H1 (cell line): ENCODE measurements at regions not wholly inside any gene's neighbourhood (a gene's known extent, or its start where the extent isn't known, plus 50 kb on each side); places are given as distances from the start of the nearest gene placed in this dataset.
"Not testable (repeated sequence)": the region's sequence is repeated elsewhere in the genome, so short reads cannot be mapped to it uniquely, and the experiment has no call there.

ENCODE experiments used
- CTCF ChIA-PET: fragments of 300-600 bp; sonication (Branson Sonifier 250); formaldehyde crosslinking; loops from one replicate; lab custom pipeline; 2021; ENCODE audit not compliant: partially characterized antibody; lab: Charles Lee
- POLR2A ChIA-PET: fragments of 300-600 bp; sonication (Branson Sonifier 250); formaldehyde crosslinking; loops from one replicate; lab custom pipeline; 2021; ENCODE audit warnings: inconsistent platforms; ENCODE audit not compliant: partially characterized antibody; lab: Charles Lee
- DNase-seq, 2 experiments: peaks; one replicate each; pipeline versions ENCODE4 v3.0.0 to v3.0.0-alpha.2; 2010 to 2022; ENCODE audit warnings: low spot score in 2 of 2, low read depth in 1 of 2, mixed read lengths in 1 of 2
- FAIRE-seq: peaks from 2 replicates; lab custom pipeline; 2011; peaks lifted over from hg19 to GRCh38; lab: Jason Lieb, UNC
- H2AFZ ChIP-seq: 2 replicates; pipeline ENCODE4 v1.8.1; 2012; ENCODE audit warnings: low read length, inconsistent platforms
- H2AK5ac ChIP-seq: 2 replicates; pipeline ENCODE4 v1.6.1; 2013; ENCODE audit warnings: low read depth, low read length
- H2BK120ac ChIP-seq: replicated peaks from 2 replicates; pipeline ENCODE3; 2013; ENCODE audit warnings: low read depth, low read length, inconsistent platforms
- H2BK12ac ChIP-seq: 2 replicates; pipeline ENCODE4 v1.6.1; 2013; ENCODE audit warnings: low read depth, low read length
- H2BK15ac ChIP-seq: 2 replicates; pipeline ENCODE4 v1.6.1; 2013; ENCODE audit warnings: low read length
- H2BK20ac ChIP-seq: 2 replicates; pipeline ENCODE4 v1.6.1; 2013; ENCODE audit warnings: low read length
- H2BK5ac ChIP-seq: 2 replicates; pipeline ENCODE4 v1.6.1; 2013; ENCODE audit warnings: low read depth, low read length
- H3K14ac ChIP-seq: 2 replicates; pipeline ENCODE4 v1.6.1; 2013; ENCODE audit warnings: inconsistent platforms; ENCODE audit not compliant: insufficient read length
- H3K18ac ChIP-seq: 2 replicates; pipeline ENCODE4 v1.6.1; 2013; ENCODE audit warnings: low read length; ENCODE audit errors: extremely low read depth
- H3K23ac ChIP-seq: 2 replicates; pipeline ENCODE4 v1.6.1; 2013; ENCODE audit warnings: inconsistent platforms; ENCODE audit not compliant: insufficient read length
- H3K23me2 ChIP-seq: 2 replicates; pipeline ENCODE4 v1.6.1; 2013; ENCODE audit warnings: low read depth, low read length
- H3K27ac ChIP-seq: 2 replicates; pipeline ENCODE4 v1.6.1; 2011; ENCODE audit warnings: low read depth, low read length, inconsistent platforms
- H3K27me3 ChIP-seq, 4 experiments: replicated peaks in 1 of 4; 1 replicate in 1 of 4; 2 replicates in 3 of 4; pipeline versions ENCODE4 v1.6.1 to v1.8.1; 2011 to 2013; ENCODE audit warnings: low read length in 3 of 4, mild to moderate bottlenecking in 3 of 4, inconsistent platforms in 2 of 4, mixed read lengths in 2 of 4, moderate library complexity in 1 of 4; ENCODE audit not compliant: control insufficient read depth in 3 of 4, insufficient read depth in 3 of 4; ENCODE audit errors: extremely low read depth in 1 of 4
- H3K36me3 ChIP-seq, 4 experiments: 2 replicates each; pipeline versions ENCODE4 v1.6.1 to v1.8.1; 2011 to 2013; ENCODE audit warnings: mild to moderate bottlenecking in 4 of 4, low read length in 3 of 4, moderate library complexity in 2 of 4, control low read depth in 1 of 4, inconsistent platforms in 1 of 4; ENCODE audit not compliant: insufficient read depth in 4 of 4, control insufficient read depth in 2 of 4
- H3K4ac ChIP-seq: replicated peaks from 2 replicates; pipeline ENCODE3; 2013; ENCODE audit warnings: low read length, low read depth, mixed read lengths, inconsistent platforms; ENCODE audit not compliant: insufficient read length
- H3K4me1 ChIP-seq, 4 experiments: replicated peaks in 1 of 4; 1 replicate in 1 of 4; 2 replicates in 3 of 4; pipeline versions ENCODE4 v1.6.1 to v1.8.1; 2011 to 2013; ENCODE audit warnings: low read length in 3 of 4, inconsistent platforms in 2 of 4, mixed read lengths in 1 of 4; ENCODE audit not compliant: insufficient read depth in 4 of 4, control insufficient read depth in 3 of 4
- H3K4me2 ChIP-seq, 2 experiments: 2 replicates each; pipeline versions ENCODE4 v1.6.1 to v1.8.1; 2011 to 2013; ENCODE audit warnings: low read depth in 2 of 2, low read length in 2 of 2, control low read depth in 1 of 2, inconsistent platforms in 1 of 2, mild to moderate bottlenecking in 1 of 2; ENCODE audit not compliant: insufficient read depth in 1 of 2
- H3K4me3 ChIP-seq, 4 experiments: fragments of 200-600, 300-600 bp in 1 of 4; sonication (generic), shearing (Covaris generic), sonication (Bioruptor Twin) in 1 of 4; 2 replicates each; pipeline versions ENCODE4 v1.5.1 to v1.8.1; 2011 to 2016; ENCODE audit warnings: low read length in 4 of 4, low read depth in 3 of 4, control low read depth in 2 of 4, inconsistent platforms in 2 of 4, mild to moderate bottlenecking in 2 of 4, mixed read lengths in 1 of 4, moderate library complexity in 1 of 4; ENCODE audit not compliant: insufficient read depth in 2 of 4; ENCODE audit errors: extremely low read depth in 1 of 4
- H3K56ac ChIP-seq: replicated peaks from 2 replicates; pipeline ENCODE3; 2013; ENCODE audit warnings: low read depth, mild to moderate bottlenecking, mixed read lengths, low read length, inconsistent platforms; ENCODE audit not compliant: insufficient read length
- H3K79me1 ChIP-seq: 2 replicates; pipeline ENCODE4 v1.6.1; 2013; ENCODE audit warnings: low read depth, low read length, control low read depth
- H3K79me2 ChIP-seq, 2 experiments: 2 replicates each; pipeline versions ENCODE4 v1.6.1 to v1.8.1; 2012 to 2013; ENCODE audit warnings: low read length in 2 of 2, mild to moderate bottlenecking in 2 of 2, inconsistent platforms in 1 of 2; ENCODE audit not compliant: insufficient read depth in 2 of 2, control insufficient read depth in 1 of 2
- H3K9ac ChIP-seq, 4 experiments: replicated peaks in 1 of 4; 1 replicate in 1 of 4; 2 replicates in 3 of 4; pipeline versions ENCODE4 v1.6.1 to v1.8.1; 2011 to 2013; ENCODE audit warnings: low read depth in 3 of 4, low read length in 3 of 4, control low read depth in 2 of 4, mild to moderate bottlenecking in 2 of 4, moderate library complexity in 2 of 4, inconsistent platforms in 1 of 4; ENCODE audit errors: extremely low read depth in 1 of 4
- H3K9me3 ChIP-seq, 2 experiments: 2 replicates each; pipeline versions ENCODE4 v1.6.1 to v1.8.1; 2012 to 2013; ENCODE audit warnings: mild to moderate bottlenecking in 2 of 2, moderate library complexity in 2 of 2, control low read depth in 1 of 2, inconsistent platforms in 1 of 2, low read depth in 1 of 2, low read length in 1 of 2, mixed read lengths in 1 of 2; ENCODE audit not compliant: insufficient read depth in 2 of 2
- H4K20me1 ChIP-seq, 2 experiments: replicated peaks in 1 of 2; 2 replicates each; pipeline versions ENCODE3 to v1.8.1; 2011 to 2013; ENCODE audit warnings: inconsistent platforms in 2 of 2, low read length in 2 of 2, mild to moderate bottlenecking in 1 of 2; ENCODE audit not compliant: insufficient read depth in 2 of 2, control insufficient read depth in 1 of 2
- H4K5ac ChIP-seq: 2 replicates; pipeline ENCODE4 v1.6.1; 2013; ENCODE audit warnings: low read length, low read depth, mixed read lengths, inconsistent platforms; ENCODE audit not compliant: insufficient read length
- H4K8ac ChIP-seq: 2 replicates; pipeline ENCODE4 v1.8.0; 2013; ENCODE audit warnings: mild to moderate bottlenecking, moderate library complexity, low read length, inconsistent platforms; ENCODE audit not compliant: insufficient read depth; ENCODE audit errors: extremely low read depth
- H4K91ac ChIP-seq: replicated peaks from 2 replicates; pipeline ENCODE3; 2013; ENCODE audit warnings: low read length, mixed read lengths, inconsistent platforms; ENCODE audit not compliant: insufficient read length
- WGBS, 2 experiments: shearing (Covaris generic) in 1 of 2; methylation state at CpG; one replicate each; pipeline versions ENCODE4 v1.1.6 to v1.1.7; 2013 to 2015; ENCODE audit warnings: low lambda C conversion rate in 2 of 2, mixed read lengths in 2 of 2, inconsistent platforms in 1 of 2, low coverage in 1 of 2, missing lambda C conversion rate in 1 of 2; ENCODE audit not compliant: insufficient replicate concordance in 2 of 2, insufficient coverage in 1 of 2, insufficient read length in 1 of 2; ENCODE audit errors: extremely low coverage in 1 of 2, missing lambda C conversion rate in 1 of 2; 5-methylcytosine and 5-hydroxymethylcytosine counted together

DNA sequence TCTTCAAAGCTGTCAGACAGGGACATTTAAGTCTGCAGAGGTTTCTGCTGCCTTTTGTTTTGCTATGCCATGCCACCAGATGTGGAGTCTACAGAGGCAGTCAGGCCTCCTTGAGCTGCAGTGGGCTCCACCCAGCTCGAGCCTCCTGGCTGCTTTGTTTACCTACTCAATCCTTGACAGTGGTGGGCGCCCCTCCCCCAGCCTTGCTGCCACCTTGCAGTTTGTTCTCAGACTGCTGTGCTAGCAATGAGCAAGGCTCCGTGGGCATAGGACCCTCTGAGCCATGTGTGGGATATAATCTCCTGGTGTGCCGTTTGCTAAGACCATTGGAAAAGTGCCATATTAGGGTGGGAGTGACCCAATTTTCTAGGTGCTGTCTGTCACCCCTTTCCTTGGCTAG, 126.0 kb downstream of the KLF8 start:
- H2AFZ ChIP-seq, H4K91ac ChIP-seq, CTCF ChIA-PET, H3K4me3 ChIP-seq, H3K4me2 ChIP-seq, H3K27ac ChIP-seq, H4K5ac ChIP-seq, H3K9ac ChIP-seq, H3K18ac ChIP-seq, H2AK5ac ChIP-seq, H2BK5ac ChIP-seq, H3K79me1 ChIP-seq, H2BK15ac ChIP-seq, H4K20me1 ChIP-seq, H3K4me1 ChIP-seq, H2BK20ac ChIP-seq, POLR2A ChIA-PET, H3K14ac ChIP-seq, H3K27me3 ChIP-seq, H4K8ac ChIP-seq, H3K4ac ChIP-seq, H2BK120ac ChIP-seq, H3K23me2 ChIP-seq, FAIRE-seq, H2BK12ac ChIP-seq, H3K56ac ChIP-seq, H3K9me3 ChIP-seq, DNase-seq, H3K79me2 ChIP-seq, H3K23ac ChIP-seq, H3K36me3 ChIP-seq: not testable (repeated sequence)
- WGBS, 2 experiments: 82% methylated on average over 2 of the region's 4 CpGs; no CpG with 5 or more reads in 1 of the 2 experiments

DNA sequence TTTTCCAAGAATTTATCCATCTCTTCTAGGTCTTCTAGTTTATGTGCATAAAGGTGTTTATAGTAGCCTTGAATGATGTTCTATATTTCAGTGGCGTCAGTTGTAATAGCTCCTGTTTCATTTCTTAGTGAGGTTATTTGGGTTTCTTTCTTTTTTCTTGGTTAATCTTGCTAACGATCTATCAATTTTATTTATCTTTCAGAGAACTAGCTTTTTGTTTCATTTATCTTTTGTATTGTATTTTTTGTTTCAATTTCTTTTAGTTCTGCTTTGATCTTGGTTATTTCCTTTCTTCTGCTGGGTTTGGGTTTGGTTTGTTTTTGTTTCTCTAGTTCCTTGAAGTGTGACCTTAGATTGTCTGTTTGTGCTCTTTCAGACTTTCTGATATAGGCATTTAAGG, 133.0 kb downstream of the KLF8 start:
- H4K20me1 ChIP-seq, H3K4me2 ChIP-seq, H3K9me3 ChIP-seq, H3K56ac ChIP-seq, H4K8ac ChIP-seq, H2AK5ac ChIP-seq, DNase-seq, H2BK12ac ChIP-seq, H3K14ac ChIP-seq, CTCF ChIA-PET, H4K5ac ChIP-seq, H3K36me3 ChIP-seq, H2AFZ ChIP-seq, H3K9ac ChIP-seq, H2BK120ac ChIP-seq, H3K4me1 ChIP-seq, POLR2A ChIA-PET, H2BK20ac ChIP-seq, H3K27ac ChIP-seq, H2BK5ac ChIP-seq, H3K4me3 ChIP-seq, H4K91ac ChIP-seq, H3K27me3 ChIP-seq, FAIRE-seq, H3K18ac ChIP-seq, H3K4ac ChIP-seq, H2BK15ac ChIP-seq, H3K79me2 ChIP-seq, H3K79me1 ChIP-seq, H3K23me2 ChIP-seq, H3K23ac ChIP-seq: not testable (repeated sequence)
- 92% methylated on average over 2 of the region's 2 CpGs; no CpG with 5 or more reads in 1 of the 2 experiments for WGBS, 2 experiments
